SK-N-MC (cell line): ENCODE measurements at regions not wholly inside any gene's neighbourhood (a gene's known extent, or its start where the extent isn't known, plus 50 kb on each side); places are given as distances from the start of the nearest gene placed in this dataset.

ENCODE experiments used
- EZH2 ChIP-seq: fragments of 200-600 bp; sonication (generic); IDR thresholded peaks from one replicate; pipeline ENCODE4 v1.6.1; 2017; ENCODE audit warnings: antibody characterized with exemption
- POLR2AphosphoS5 ChIP-seq: IDR thresholded peaks from 2 replicates; pipeline ENCODE4 v1.6.1; 2012; ENCODE audit warnings: mild to moderate bottlenecking, low read depth, low read length, borderline replicate concordance

GRCh38 chr11:128304666-128305485, 282.5 kb downstream of the ETS1 start:
- TF ChIP-seq POLR2AphosphoS5, result no peak
- TF ChIP-seq EZH2, result no peak
